Heart left ventricle (tissue), 13 donors: ENCODE measurements at regions not wholly inside any gene's neighbourhood (a gene's known extent, or its start where the extent isn't known, plus 50 kb on each side); places are given as distances from the start of the nearest gene placed in this dataset.

Experiments used
- CTCF ChIP-seq, 12 donors: fragments of 200-600 bp; sonication (generic) in 4 of 12; IDR thresholded peaks; one replicate each; pipeline versions ENCODE4 v1.5.0 to v1.8.0; 2018 to 2022; ENCODE audit warnings: antibody characterized with exemption in 12 of 12, mild to moderate bottlenecking in 5 of 12
- POLR2A ChIP-seq, 2 donors: fragments of 450-650 bp; IDR thresholded peaks; one replicate each; pipeline ENCODE4 v1.6.1; 2017; ENCODE audit warnings: antibody characterized with exemption in 2 of 2, mild to moderate bottlenecking in 2 of 2, moderate library complexity in 2 of 2
- donor health status: ischemic (EF 13 %, LVEDD 7.1; RV severe dilation, severe dysfunction).
- donor health status: DM: no; HTN: yes; CAD: no.
- donor health status: DM: no; HTN: no; CAD: no.
- donor health status: ischemic (EF 25% LVEDD 6.9; RV normal size, moderate dysfunction).
- donor health status: ischemic (EF 25% LVEDD 5.7; RV mildly dilated, moderate dysfunction).
- donor health status: ischemic (EF 35%, LVEDD 5.7; RV mildly dilated, moderate dysfunction).
- donor health status: nonischemic (EF 11% LVEDD 7.7; RV severe dilation, severe dysfunction).
- donor health status: DM: yes; HTN: yes; CAD: no.
- donor health status: PGD.
- donor health status: ischemic (EF 29% LVEDD 5.4; RV normal size, mild dysfunction).
- donor health status: nonischemic (EF 23%, LVEDD 6.1; RV moderate dilation, normal function).

- TF ChIP-seq CTCF (IDR thresholded peaks at IDR 0.05) (no peak), POLR2A (IDR thresholded peaks at IDR 0.05) (no peak)
Measured at GRCh38 chr4:54363037-54363436, 133.9 kb downstream of the PDGFRA start.
